Neural progenitor cell (in vitro differentiated cells): ENCODE measurements at regions not wholly inside any gene's neighbourhood (a gene's known extent, or its start where the extent isn't known, plus 50 kb on each side); places are given as distances from the start of the nearest gene placed in this dataset.

Experiments
- CTCF ChIP-seq: fragments of 200-600 bp; sonication (generic); IDR thresholded peaks from 2 replicates; pipeline ENCODE4 v1.5.1; 2017; ENCODE audit warnings: antibody characterized with exemption, mild to moderate bottlenecking
- EZH2 ChIP-seq: fragments of 200-600 bp; sonication (generic); IDR thresholded peaks from 2 replicates; pipeline ENCODE4 v1.6.1; 2017; ENCODE audit warnings: antibody characterized with exemption, mild to moderate bottlenecking, moderate library complexity
- EZH2phosphoT487 ChIP-seq: fragments of 200-600 bp; sonication (generic); IDR thresholded peaks from 2 replicates; pipeline ENCODE4 v1.6.1; 2017; ENCODE audit warnings: antibody characterized with exemption

GRCh38 chr5:39555788-39556187 is 131.0 kb upstream of the DAB2 start:
- TF ChIP-seq CTCF = no peak
- no peak for TF ChIP-seq EZH2phosphoT487
- TF ChIP-seq EZH2 = no peak
